COLO668 (cell line): ENCODE measurements at regions not wholly inside any gene's neighbourhood (a gene's known extent, or its start where the extent isn't known, plus 50 kb on each side); places are given as distances from the start of the nearest gene placed in this dataset.

Source experiments
- DNase-seq: peaks from one replicate; lab custom pipeline; 2025; ENCODE audit not compliant: unreplicated experiment; lab: John Stamatoyannopoulos, UW

DNA sequence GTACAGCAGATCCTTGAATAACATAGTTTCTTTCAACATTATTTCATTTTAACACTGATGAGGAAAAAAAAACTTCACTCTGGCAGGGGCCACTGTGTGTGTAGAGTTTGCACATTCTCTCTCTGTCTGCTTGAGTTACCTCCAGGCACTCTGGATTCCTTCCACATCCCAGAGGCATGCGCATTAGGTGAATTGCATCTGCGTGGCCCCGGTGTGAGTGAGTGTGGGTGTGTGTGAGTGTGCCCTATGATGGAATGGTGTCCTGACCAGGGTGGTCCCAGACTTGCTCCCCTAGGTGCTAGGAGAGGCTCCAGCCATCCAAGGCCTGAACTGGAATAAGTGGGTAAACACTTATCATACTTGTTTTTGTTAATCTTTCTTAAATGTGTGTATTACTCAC lies 90.6 kb upstream of the LRIG3 start:
- DNase-seq = no peak

DNA sequence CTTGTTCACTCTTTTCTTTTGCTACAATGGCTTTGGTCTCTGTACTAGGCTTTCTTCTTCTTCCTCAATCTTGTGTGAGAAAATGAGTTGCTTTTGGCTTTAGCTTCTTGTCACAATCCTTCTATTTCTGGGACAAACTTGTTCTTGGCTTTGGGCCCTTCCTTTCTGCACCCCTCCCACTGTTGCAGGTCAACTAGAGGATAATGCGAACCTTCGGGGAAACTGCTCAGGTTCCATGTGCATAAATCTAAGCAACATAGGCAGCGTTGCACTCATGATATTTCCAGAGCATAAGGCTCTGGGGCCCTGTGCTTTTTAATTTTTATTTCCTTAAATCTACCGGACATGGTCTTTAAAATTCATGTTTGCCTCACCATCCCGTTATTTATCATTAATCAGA lies 89.8 kb upstream of the LRIG3 start:
- no peak for DNase-seq

DNA sequence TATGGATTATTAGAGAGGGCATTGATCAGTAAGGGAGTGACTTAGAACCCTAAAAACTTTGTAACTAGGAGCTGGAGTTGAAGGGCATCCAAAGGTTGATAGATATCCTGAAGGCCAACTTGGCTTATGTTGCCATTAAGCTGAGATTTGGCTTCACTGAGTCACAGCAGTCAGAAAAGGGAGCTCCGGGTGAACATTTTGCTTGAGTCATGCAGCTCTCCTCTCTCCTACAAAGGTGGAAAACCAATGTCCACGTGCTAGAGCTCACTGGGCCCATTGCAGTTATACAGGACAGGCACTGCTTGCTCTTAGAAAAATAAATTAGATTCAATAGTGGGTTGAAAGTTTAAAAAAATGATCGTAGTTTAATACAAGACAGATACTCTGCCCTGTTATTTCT lies 87.3 kb upstream of the LRIG3 start:
- DNase-seq = no peak

DNA sequence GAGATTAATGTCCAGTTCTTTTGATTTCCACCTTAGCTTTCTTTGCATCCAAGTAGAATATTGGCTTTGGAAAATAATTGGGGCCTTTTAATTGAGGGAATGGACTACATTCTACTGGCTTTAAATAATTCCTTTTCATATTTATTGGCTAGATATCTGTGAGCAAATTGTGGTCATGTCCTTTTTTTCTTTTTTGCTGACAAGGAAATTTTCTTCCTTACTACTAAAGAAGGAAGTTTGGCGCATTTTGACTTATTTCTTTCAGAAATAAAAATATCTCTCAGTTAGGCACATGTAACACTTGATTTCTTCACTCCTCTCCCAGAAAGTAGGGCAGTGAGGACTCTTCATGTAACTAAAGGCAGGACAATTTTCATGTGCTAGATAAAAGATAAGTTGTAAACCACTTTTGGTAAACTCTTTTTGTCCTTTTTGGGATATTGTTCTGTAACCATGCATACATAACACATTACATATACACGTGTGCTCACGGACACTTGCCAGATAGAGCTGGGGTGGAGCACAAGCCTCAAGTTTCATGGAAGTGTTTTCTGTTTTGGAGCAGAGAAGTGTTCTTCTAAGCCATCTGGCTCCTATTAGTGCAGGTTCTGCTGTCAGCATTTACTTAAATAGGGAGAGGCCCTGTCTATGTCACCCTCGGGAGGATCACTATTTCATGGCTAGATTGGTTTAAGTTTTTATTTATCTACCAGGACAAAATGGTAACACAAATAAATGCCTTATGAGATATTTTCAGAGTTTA lies 85.1 kb upstream of the LRIG3 start:
- DNase-seq = no peak

DNA sequence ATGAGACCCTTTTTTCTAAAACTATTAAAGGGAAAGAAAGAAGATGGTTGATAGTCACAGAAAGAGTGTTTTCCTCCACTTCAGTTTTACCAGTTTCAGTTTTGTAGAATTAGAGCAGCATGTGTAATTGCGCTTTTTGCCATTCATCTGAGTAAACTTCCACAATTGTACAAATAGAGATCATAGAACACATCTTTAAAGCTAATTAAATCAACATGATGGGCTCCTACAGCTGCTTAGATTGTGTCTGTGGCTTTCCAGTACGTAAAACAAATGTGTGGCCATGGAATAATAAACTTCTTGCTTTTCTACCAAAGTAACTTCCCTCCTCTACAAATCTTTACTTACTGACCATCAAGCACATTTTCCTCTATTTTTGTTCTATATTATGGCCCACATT lies 84.2 kb upstream of the LRIG3 start:
- DNase-seq = no peak

DNA sequence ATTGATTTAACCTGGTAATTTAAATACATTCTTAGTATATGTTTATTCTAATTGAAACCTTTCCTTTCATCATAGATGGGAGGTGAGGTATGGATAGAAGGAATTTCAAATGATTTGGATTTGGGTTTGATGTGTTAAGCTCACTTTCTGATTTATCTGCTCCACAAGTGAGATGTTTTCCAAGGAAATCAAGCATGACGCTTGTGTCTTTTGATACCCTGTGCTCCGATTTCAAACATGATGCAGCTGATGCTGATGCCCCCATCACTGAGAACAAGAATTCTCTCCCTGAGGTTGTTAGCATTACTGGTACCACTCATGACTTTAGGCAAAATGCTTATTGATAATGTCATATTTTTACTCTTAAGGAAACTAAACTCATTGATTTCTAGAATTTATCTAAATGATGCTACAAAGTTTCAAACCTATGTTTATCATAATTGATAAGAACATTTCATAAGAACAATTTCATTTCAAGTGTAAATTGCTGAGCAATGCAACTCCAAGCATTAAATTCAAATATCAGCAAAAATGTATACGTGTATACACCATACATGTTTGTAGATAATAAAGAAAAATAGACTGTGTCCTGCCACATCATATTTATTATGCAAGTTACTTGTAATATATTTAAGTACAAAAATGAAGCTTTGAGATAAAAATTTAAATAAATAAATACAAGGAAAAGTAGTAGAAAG lies 75.5 kb upstream of the LRIG3 start:
- no peak for DNase-seq

DNA sequence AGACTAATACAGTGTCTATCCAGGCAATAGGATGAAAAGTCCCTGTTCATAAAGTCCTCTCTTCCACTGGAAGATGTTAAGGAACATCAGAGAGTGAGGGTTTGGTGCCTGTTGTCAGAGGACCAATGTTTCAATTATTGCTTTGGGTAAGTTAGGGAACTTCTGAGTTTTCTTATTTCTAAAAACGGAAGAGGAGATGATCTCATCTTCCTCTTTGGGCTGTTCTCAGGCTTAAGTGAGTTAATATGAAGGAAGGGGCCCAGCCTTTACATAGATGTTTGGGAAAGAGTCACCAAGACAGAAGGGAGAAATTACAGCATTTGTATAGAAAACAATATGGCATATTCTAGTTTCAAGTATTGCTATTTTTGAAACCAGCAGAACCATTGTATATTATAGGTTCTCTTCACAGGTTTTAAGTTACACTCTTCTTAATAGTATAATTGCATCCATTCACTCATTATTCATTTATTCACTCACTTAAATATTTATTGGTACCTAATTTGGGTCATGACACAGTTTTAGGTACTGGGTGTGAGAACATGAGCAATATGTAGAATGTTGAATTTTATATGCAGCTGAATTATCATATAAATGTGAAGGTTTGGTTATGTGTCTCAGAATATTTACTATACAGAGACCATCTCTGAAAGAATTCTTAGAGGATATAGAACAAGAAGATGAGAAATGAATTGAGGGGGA lies 68.5 kb upstream of the LRIG3 start:
- no peak for DNase-seq

DNA sequence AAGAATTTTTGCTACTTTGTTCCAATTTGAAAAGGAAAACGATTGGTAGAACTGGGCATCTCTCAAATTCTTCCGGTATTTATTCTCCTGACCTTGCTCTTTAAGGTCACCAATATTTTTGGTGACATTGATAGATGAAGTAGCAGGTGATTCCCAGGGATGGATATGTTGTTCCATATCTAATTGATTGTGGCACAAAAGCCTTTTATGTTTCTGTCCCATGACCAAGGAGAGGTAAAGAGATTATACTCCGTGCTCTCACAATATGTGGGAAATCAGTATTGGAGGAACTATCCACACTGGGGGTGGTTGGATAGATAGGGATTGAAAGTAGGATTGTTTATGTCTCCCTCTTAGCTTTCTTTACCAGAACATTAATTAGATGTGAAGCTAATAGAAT lies 61.7 kb upstream of the LRIG3 start:
- no peak for DNase-seq

DNA sequence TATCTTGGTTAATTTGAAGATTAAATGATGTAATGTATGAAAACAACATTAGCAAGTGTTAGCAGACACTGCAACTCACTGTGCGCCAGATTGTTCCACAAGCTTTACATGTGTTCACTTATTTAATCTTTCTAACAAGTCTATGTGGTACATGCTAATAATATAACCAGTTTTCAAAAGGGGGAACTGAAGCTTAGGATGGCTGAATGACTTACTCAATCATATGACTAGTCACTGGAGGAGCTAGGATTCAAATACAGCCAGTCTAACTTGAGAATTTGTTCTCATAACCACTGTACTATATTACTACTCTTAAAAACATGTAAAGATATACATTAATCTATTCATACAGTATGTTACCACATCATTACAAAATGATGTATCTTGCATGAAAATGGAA lies 60.5 kb upstream of the LRIG3 start:
- DNase-seq = no peak

DNA sequence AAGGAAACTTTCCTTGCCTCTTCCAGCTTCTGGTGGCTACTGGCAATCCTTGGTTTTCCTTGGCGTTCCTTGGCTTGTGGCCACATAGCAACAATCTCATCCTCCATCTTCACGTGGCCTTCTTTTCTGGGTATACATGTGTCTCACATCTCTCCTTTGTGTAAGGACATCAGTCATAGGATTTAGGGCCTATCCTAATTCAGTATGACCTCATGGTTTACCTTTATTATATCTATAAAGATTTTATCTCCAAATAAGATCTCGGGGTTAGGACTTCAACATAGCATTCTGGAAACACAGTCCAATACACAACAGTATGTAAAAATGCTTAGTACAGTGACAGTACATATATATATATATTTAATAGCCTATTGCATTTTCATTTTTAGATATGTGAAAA lies 58.4 kb upstream of the LRIG3 start:
- no peak for DNase-seq

DNA sequence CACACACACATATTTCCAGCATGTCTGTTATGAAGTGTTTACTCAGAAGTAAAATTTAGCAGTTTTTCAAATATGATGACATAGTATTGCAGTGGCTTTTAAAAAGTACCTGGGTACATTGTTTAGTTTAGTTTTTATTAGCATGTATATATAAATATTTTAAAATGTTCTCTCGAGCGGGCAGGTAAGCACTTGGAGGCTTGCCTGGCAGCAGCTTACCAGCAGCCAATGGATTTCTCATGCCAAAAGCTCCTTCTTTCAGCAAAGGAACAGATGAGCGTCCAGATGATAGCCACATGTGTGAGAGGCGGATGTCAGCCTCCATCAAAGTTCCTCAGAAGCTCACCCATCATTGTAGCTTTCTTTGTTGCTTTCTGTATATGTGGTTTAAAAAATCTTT lies 57.2 kb upstream of the LRIG3 start:
- DNase-seq = no peak

DNA sequence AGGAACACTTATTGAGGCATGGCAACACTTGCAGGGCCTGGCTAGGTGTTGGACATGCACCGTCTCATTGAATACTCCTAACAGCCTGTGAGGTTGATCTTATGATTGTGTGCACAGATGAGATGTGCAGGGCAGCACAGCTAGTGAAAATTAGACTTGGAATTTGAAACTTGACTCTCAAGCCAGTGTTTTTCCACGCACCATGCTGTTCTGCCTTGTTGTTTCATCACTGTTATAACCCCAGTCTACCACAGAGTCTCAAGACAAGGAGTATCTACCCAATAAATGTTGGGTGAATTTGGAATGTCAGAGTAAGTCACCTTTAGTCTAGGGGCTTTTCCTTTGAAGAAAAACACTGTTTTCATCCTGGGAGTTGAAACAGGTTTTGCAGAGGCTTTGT lies 55.8 kb upstream of the LRIG3 start:
- DNase-seq = no peak
